Endothelial cell of umbilical vein (primary cell): ENCODE measurements at regions not wholly inside any gene's neighbourhood (a gene's known extent, or its start where the extent isn't known, plus 50 kb on each side); places are given as distances from the start of the nearest gene placed in this dataset.

Experiments used
- BruUV-seq: library from RNA; stranded (reverse); fragments of 400-500 nt; replicated peaks from 2 replicates; lab custom pipeline; 2021; lab: Mats Ljungman, UMichigan
- CTCF ChIA-PET: fragments of 300-600, 350-600 bp; sonication (Branson Sonifier 250); formaldehyde crosslinking; loops from one replicate; lab custom pipeline; 2021; ENCODE audit warnings: antibody characterized with exemption, inconsistent platforms; lab: Charles Lee
- POLR2A ChIA-PET: fragments of 300-600, 350-600 bp; sonication (Branson Sonifier 250); formaldehyde crosslinking; loops from one replicate; lab custom pipeline; 2021; ENCODE audit warnings: antibody characterized with exemption, inconsistent platforms; lab: Charles Lee
- DNase-seq: peaks from one replicate; pipeline ENCODE4 v3.0.0-alpha.2; 2011; ENCODE audit warnings: low read depth, low spot score
- FAIRE-seq: peaks from 2 replicates; lab custom pipeline; 2011; peaks lifted over from hg19 to GRCh38; lab: Jason Lieb, UNC
- H2AFZ ChIP-seq: 2 replicates; pipeline ENCODE4 v1.6.0; 2012; ENCODE audit warnings: low read depth, low read length, control low read depth, inconsistent platforms
- H3K27ac ChIP-seq: 2 replicates; pipeline ENCODE4 v1.5.1; 2011; ENCODE audit warnings: low read depth, mild to moderate bottlenecking, control low read depth, low read length, moderate library complexity; ENCODE audit not compliant: insufficient read depth
- H3K27me3 ChIP-seq, 2 experiments: 2 replicates each; pipeline versions ENCODE4 v1.6.0 to v1.6.1; 2011; ENCODE audit warnings: low read length in 2 of 2, mixed read lengths in 1 of 2; ENCODE audit not compliant: control insufficient read depth in 2 of 2, insufficient read depth in 2 of 2
- H3K36me3 ChIP-seq, 2 experiments: 2 replicates in 1 of 2; 3 replicates in 1 of 2; pipeline ENCODE4 v1.5.1; 2011; ENCODE audit warnings: low read length in 2 of 2, mild to moderate bottlenecking in 1 of 2, moderate library complexity in 1 of 2; ENCODE audit not compliant: control insufficient read depth in 2 of 2, insufficient read depth in 2 of 2; ENCODE audit errors: extremely low read depth in 1 of 2
- H3K4me1 ChIP-seq: 3 replicates; pipeline ENCODE4 v1.5.1; 2011; ENCODE audit warnings: mild to moderate bottlenecking, low read length; ENCODE audit not compliant: control insufficient read depth, insufficient read depth; ENCODE audit errors: extremely low read depth
- H3K4me2 ChIP-seq: 2 replicates; pipeline ENCODE4 v1.6.1; 2011; ENCODE audit warnings: low read length, control low read depth, mixed read lengths; ENCODE audit not compliant: insufficient read depth
- H3K4me3 ChIP-seq, 3 experiments: fragments of 200-600 bp in 1 of 3; sonication (generic), shearing (Covaris generic) in 1 of 3; replicated peaks in 1 of 3; 2 replicates each; pipeline ENCODE4 v1.5.1; 2011 to 2016; ENCODE audit warnings: control low read depth in 3 of 3, low read length in 3 of 3, mild to moderate bottlenecking in 2 of 3, inconsistent platforms in 1 of 3, low read depth in 1 of 3, moderate library complexity in 1 of 3; ENCODE audit not compliant: insufficient read depth in 1 of 3
- H3K79me2 ChIP-seq: 2 replicates; pipeline ENCODE4 v1.6.0; 2012; ENCODE audit warnings: low read length, inconsistent platforms; ENCODE audit not compliant: control insufficient read depth, insufficient read depth
- H3K9ac ChIP-seq: replicated peaks from 2 replicates; pipeline ENCODE3; 2011; ENCODE audit warnings: low read length, control low read depth; ENCODE audit not compliant: insufficient read depth; ENCODE audit errors: extremely low read depth
- H3K9me1 ChIP-seq: replicated peaks from 3 replicates; pipeline ENCODE4 v1.6.0; 2011; ENCODE audit warnings: mild to moderate bottlenecking, low read length; ENCODE audit not compliant: control insufficient read depth, insufficient read depth; ENCODE audit errors: extremely low read depth
- H3K9me3 ChIP-seq: replicated peaks from 2 replicates; pipeline ENCODE4 v1.5.1; 2012; ENCODE audit warnings: low read length, inconsistent platforms; ENCODE audit not compliant: control insufficient read depth, insufficient read depth
- H4K20me1 ChIP-seq: replicated peaks from 2 replicates; pipeline ENCODE3; 2011; ENCODE audit warnings: mild to moderate bottlenecking, low read length; ENCODE audit not compliant: control insufficient read depth, insufficient read depth; ENCODE audit errors: extremely low read depth
- EZH2 ChIP-seq: IDR thresholded peaks from 2 replicates; pipeline ENCODE4 v1.6.1; 2012; ENCODE audit warnings: borderline replicate concordance, low read depth, mild to moderate bottlenecking, moderate library complexity, low read length, inconsistent platforms; ENCODE audit not compliant: severe bottlenecking
- FOS ChIP-seq: IDR thresholded peaks from 2 replicates; pipeline ENCODE4 v1.6.1; 2011; ENCODE audit warnings: mild to moderate bottlenecking, low read length, moderate library complexity, borderline replicate concordance; ENCODE audit not compliant: insufficient read depth
- GATA2 ChIP-seq: IDR thresholded peaks from 2 replicates; pipeline ENCODE4 v1.7.0; 2011; ENCODE audit warnings: low read depth, mild to moderate bottlenecking, moderate library complexity, mixed read lengths, low read length; ENCODE audit not compliant: insufficient read length, insufficient read depth
- JUN ChIP-seq: IDR thresholded peaks from 2 replicates; pipeline ENCODE4 v1.6.1; 2011; ENCODE audit warnings: borderline replicate concordance, low read depth; ENCODE audit not compliant: insufficient read length, insufficient read depth
- MYC ChIP-seq: IDR thresholded peaks from one replicate; pipeline ENCODE4 v1.6.1; 2011; ENCODE audit warnings: mild to moderate bottlenecking, low read depth, low read length
- POLR2A ChIP-seq: IDR thresholded peaks from 2 replicates; pipeline ENCODE4 v1.6.1; 2012; ENCODE audit warnings: low read depth, mild to moderate bottlenecking, control low read depth, low read length
- POLR2AphosphoS5 ChIP-seq: IDR thresholded peaks from 2 replicates; pipeline ENCODE4 v1.6.1; 2012; ENCODE audit warnings: low read depth, mild to moderate bottlenecking, control low read depth, low read length, moderate library complexity; ENCODE audit not compliant: insufficient read depth
- dilution Hi-C: fragments of 300-500 bp; cut with MboI; formaldehyde crosslinking; loops from one replicate; pipeline ENCODE4 v1.15.0; 2019; ENCODE audit warnings: low sequenced_read_pairs; ENCODE audit not compliant: extremely low pct_ligation_motif_present
- intact Hi-C: fragments of 100-400 bp; cut with micrococcal nuclease; formaldehyde crosslinking; loops from one replicate; pipeline ENCODE4 v1.10.0; 2022
- TF ChIP-seq, protein P1 (sequence below), 2 donors: IDR thresholded peaks; 1 replicate in 1 of 2; 2 replicates in 1 of 2; pipeline ENCODE4 v1.5.1; 2011; ENCODE audit warnings: low read length in 2 of 2, mild to moderate bottlenecking in 2 of 2, moderate library complexity in 2 of 2, control low read depth in 1 of 2, inconsistent platforms in 1 of 2, low read depth in 1 of 2; ENCODE audit not compliant: insufficient read depth in 1 of 2; ENCODE audit errors: extremely low read depth in 1 of 2
- TF ChIP-seq, protein P2 (sequence below): IDR thresholded peaks from 2 replicates; pipeline ENCODE4 v1.6.1; 2011; ENCODE audit not compliant: insufficient read depth, insufficient read length

DNA sequence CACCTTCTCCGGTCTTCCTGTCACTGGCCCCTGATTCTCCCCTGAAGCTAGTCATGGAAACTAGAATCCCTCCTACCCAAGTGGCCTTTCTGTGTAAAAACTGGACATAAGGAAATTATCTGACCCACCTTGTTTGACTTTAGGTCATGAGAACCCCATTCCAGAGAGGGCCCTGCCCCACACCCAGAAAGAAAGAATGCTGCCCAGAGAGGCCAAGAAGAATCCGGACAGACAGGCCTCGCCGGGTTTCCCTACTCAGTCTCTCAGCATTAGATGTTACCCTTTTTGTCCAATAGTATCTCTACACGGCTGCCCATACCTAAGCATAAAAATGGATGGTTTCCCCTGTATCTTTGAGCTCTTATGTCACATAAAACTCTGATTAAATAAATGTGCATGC is 83.3 kb upstream of the HELT start:
- Histone ChIP-seq H3K4me3 (no peak overlapping the region), H3K27ac (no peak overlapping the region), H3K4me2 (no peak overlapping the region), H2AFZ (no peak overlapping the region), H3K4me1 (no peaks in the 10 kb centered on the region), H3K9ac (no peak overlapping the region), H3K9me3 (no peaks in the 10 kb centered on the region), H3K36me3 (no peaks in the 10 kb centered on the region), H4K20me1 (no peaks in the 10 kb centered on the region), H3K27me3 (no peaks in the 10 kb centered on the region), H3K79me2 (no peaks in the 10 kb centered on the region), H3K9me1 (no peaks in the 10 kb centered on the region)
- ChIA-PET POLR2A (no interaction called here), CTCF (interaction anchor here (0.6 kb wide), 1 partner anchor 1315 kb away, joined by 3 read pairs; no protein-coding TSS in a partner anchor)
- TF ChIP-seq EZH2: no peak
- TF ChIP-seq JUN: no peak
- no peak for TF ChIP-seq POLR2A
- TF ChIP-seq, protein P1, sequence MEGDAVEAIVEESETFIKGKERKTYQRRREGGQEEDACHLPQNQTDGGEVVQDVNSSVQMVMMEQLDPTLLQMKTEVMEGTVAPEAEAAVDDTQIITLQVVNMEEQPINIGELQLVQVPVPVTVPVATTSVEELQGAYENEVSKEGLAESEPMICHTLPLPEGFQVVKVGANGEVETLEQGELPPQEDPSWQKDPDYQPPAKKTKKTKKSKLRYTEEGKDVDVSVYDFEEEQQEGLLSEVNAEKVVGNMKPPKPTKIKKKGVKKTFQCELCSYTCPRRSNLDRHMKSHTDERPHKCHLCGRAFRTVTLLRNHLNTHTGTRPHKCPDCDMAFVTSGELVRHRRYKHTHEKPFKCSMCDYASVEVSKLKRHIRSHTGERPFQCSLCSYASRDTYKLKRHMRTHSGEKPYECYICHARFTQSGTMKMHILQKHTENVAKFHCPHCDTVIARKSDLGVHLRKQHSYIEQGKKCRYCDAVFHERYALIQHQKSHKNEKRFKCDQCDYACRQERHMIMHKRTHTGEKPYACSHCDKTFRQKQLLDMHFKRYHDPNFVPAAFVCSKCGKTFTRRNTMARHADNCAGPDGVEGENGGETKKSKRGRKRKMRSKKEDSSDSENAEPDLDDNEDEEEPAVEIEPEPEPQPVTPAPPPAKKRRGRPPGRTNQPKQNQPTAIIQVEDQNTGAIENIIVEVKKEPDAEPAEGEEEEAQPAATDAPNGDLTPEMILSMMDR (IDR thresholded peaks at IDR 0.05; ENCODE audit: extremely low read depth in 1 of 2, insufficient read depth in 1 of 2, low read depth in 1 of 2, low read length in 2 of 2): no peak
- no peak for TF ChIP-seq FOS
- TF ChIP-seq MYC: no peak
- TF ChIP-seq, protein P2, sequence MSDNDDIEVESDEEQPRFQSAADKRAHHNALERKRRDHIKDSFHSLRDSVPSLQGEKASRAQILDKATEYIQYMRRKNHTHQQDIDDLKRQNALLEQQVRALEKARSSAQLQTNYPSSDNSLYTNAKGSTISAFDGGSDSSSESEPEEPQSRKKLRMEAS: no peak
- no peak for TF ChIP-seq POLR2AphosphoS5
- TF ChIP-seq GATA2: no peak
- no TSS peak for BruUV-seq
- no peak for FAIRE-seq
- intact Hi-C loops (no loop called here), dilution Hi-C loops (no loop called here)
- DNase-seq: no peak
